ENCODE measurements at regions not wholly inside any gene's neighbourhood (a gene's known extent, or its start where the extent isn't known, plus 50 kb on each side); places are given as distances from the start of the nearest gene placed in this dataset.

DNA sequence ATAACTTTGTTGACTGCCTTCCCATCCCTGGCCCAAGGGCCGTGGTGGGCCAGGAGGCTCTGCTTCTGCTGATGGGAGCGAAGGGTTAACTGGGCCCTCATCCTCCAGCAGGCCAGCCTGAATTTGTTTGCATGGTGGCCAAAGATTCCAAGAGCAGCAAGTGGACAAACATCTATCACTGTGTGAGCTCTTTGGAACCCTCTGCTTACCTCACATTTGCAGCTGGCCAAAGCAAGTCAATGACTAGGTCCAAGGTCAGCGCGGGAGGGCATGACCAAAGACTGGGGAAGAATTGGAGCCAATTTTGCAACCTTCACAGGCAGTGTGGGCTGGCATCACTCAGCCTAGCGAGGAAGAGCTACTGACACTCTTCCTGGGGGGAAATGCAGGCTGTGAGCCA lies 67.8 kb upstream of the ATP6AP2 start:
- Histone ChIP-seq H3K36me3 (no peaks in the 10 kb centered on the region), H3K9me3 (no peaks in the 10 kb centered on the region), H3K4me3 (no peak overlapping the region), H3K4me1 (no peaks in the 10 kb centered on the region), H3K27me3 (peaks cover 0 to 35% (median 0%) of the 10 kb centered on the region in 7 donors), H3K27ac (no peak overlapping the region)
- intact Hi-C loops (cut with DNase I), result no loop called here
- ATAC-seq (no peak), DNase-seq (no peak)
- TF ChIP-seq, protein P1, sequence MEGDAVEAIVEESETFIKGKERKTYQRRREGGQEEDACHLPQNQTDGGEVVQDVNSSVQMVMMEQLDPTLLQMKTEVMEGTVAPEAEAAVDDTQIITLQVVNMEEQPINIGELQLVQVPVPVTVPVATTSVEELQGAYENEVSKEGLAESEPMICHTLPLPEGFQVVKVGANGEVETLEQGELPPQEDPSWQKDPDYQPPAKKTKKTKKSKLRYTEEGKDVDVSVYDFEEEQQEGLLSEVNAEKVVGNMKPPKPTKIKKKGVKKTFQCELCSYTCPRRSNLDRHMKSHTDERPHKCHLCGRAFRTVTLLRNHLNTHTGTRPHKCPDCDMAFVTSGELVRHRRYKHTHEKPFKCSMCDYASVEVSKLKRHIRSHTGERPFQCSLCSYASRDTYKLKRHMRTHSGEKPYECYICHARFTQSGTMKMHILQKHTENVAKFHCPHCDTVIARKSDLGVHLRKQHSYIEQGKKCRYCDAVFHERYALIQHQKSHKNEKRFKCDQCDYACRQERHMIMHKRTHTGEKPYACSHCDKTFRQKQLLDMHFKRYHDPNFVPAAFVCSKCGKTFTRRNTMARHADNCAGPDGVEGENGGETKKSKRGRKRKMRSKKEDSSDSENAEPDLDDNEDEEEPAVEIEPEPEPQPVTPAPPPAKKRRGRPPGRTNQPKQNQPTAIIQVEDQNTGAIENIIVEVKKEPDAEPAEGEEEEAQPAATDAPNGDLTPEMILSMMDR (IDR thresholded peaks at IDR 0.05), result no peak
- WGBS, 2 donors, result 84 to 85% methylated on average over 5 of the region's 5 CpGs

DNA sequence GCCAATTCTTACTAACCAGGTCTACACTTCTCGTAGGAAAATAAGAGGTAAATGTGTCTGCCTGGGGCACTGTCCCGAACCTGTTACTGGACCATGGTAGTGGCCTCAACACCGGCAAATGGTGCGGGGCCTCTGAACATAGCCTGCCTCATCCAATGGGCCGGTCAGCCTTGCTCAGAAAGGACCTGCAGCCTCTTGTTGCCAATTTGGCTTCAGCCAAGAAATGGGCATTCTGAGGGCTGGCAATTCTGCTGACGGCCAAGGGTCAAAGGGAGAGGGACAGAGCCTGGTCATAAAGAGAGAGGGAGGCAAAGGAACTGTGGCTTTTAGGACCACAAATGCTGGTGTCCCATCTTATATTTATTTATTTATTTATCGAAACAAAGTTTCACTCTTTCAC lies 69.5 kb upstream of the ATP6AP2 start:
- TF ChIP-seq, protein P1 (IDR thresholded peaks at IDR 0.05), result no peak
- H3K9me3 ChIP-seq, result no peaks in the 10 kb centered on the region
- no peak overlapping the region for H3K4me3 ChIP-seq
- H3K36me3 ChIP-seq, result no peaks in the 10 kb centered on the region
- H3K4me1 ChIP-seq, result no peaks in the 10 kb centered on the region
- ATAC-seq (no peak), DNase-seq (no peak)
- 95 to 98% methylated on average over 7 of the region's 7 CpGs for WGBS, 2 donors
- no peak overlapping the region for H3K27ac ChIP-seq
- intact Hi-C loops (cut with DNase I), result no loop called here
- peaks cover 0 to 44% (median 0%) of the 10 kb centered on the region in 7 donors for H3K27me3 ChIP-seq

DNA sequence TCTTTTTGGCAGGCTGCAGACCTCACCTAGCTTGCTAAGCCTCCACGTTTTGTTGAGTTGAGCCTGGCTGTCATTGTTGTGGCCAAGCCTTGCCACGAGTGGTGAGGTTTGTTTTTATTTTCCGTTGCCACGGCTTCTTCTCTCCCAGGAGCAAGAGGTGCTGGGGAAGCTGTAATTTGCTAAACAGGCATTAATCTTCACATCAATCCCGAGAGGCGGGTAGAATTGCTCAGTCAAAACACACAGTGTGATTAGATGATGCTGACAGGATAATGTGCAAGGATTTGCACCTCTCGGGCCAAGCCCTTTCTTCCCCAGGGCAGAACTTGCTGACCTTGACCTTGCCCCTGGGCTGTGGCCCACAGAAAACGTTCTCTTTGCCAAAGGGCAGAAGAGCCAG lies 72.2 kb upstream of the ATP6AP2 start:
- 57 to 65% methylated on average over 8 of the region's 8 CpGs for WGBS, 2 donors
- no peak for ATAC-seq
- Histone ChIP-seq H3K4me1 (no peaks in the 10 kb centered on the region), H3K27ac (no peak overlapping the region), H3K36me3 (no peaks in the 10 kb centered on the region), H3K4me3 (no peak overlapping the region), H3K27me3 (peaks cover 0 to 62% (median 0%) of the 10 kb centered on the region in 7 donors), H3K9me3 (no peaks in the 10 kb centered on the region)
- TF ChIP-seq, protein P1 (IDR thresholded peaks at IDR 0.05), result no peak
- intact Hi-C loops (cut with DNase I), result no loop called here
- DNase-seq, result no peak

DNA sequence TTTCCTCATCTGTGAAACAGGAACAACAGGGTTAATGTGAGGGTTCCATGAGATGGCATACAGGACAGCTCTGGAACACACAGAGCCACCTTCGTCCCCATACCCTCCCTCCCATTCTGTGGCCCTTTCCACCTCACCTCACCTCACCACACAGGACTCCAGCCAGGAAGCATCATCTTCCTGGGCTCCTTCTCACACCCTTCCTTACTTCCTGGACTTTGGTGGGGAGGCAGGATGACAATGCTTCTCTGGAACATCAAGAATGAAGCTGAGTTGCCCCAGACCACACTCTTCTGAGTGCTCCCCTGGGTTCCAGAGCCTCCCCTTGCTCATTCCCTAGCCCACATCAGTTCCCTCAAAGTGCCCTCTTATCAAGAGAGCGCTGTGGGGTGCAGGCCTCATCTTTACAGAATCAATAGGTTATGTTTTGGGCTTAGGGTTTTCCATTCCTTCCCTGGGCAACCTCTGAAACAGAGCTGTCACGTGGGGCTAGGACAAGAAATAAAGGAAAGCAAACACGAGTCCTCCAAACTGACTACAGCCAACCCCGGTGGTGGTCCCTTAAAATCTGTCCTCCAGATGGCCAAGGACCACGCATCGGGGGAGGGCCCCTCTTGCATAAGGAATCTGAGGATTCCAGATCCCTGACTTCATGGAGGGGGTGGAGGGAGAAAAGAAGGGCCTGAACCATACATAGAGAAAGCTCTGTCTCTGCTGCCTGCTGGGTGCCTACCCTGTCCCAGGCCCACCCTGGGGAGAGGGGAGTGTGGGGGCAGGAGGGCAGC lies 74.4 kb upstream of the ATP6AP2 start:
- TF ChIP-seq, protein P1 (IDR thresholded peaks at IDR 0.05), result no peak
- 86 to 91% methylated on average over 7 of the region's 7 CpGs for WGBS, 2 donors
- no peak for ATAC-seq
- no peak overlapping the region for H3K27ac ChIP-seq
- intact Hi-C loops (cut with DNase I), result no loop called here
- DNase-seq, result no peak
- no peaks in the 10 kb centered on the region for H3K36me3 ChIP-seq
- H3K9me3 ChIP-seq, result no peaks in the 10 kb centered on the region
- peaks cover 0 to 74% (median 0%) of the 10 kb centered on the region in 7 donors for H3K27me3 ChIP-seq
- H3K4me3 ChIP-seq, result no peak overlapping the region
- H3K4me1 ChIP-seq, result no peaks in the 10 kb centered on the region
